ENCODE measurements at regions not wholly inside any gene's neighbourhood (a gene's known extent, or its start where the extent isn't known, plus 50 kb on each side); places are given as distances from the start of the nearest gene placed in this dataset.

GRCh38 chr1:9476790-9477463 is 62.3 kb upstream of the SLC25A33 start:
- TF ChIP-seq, protein P1, sequence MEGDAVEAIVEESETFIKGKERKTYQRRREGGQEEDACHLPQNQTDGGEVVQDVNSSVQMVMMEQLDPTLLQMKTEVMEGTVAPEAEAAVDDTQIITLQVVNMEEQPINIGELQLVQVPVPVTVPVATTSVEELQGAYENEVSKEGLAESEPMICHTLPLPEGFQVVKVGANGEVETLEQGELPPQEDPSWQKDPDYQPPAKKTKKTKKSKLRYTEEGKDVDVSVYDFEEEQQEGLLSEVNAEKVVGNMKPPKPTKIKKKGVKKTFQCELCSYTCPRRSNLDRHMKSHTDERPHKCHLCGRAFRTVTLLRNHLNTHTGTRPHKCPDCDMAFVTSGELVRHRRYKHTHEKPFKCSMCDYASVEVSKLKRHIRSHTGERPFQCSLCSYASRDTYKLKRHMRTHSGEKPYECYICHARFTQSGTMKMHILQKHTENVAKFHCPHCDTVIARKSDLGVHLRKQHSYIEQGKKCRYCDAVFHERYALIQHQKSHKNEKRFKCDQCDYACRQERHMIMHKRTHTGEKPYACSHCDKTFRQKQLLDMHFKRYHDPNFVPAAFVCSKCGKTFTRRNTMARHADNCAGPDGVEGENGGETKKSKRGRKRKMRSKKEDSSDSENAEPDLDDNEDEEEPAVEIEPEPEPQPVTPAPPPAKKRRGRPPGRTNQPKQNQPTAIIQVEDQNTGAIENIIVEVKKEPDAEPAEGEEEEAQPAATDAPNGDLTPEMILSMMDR (IDR thresholded peaks at IDR 0.05): no peak
- no peak for TF ChIP-seq POLR2A (IDR thresholded peaks at IDR 0.05)

All from adrenal gland (tissue), 5 donors.